ENCODE measurements at regions not wholly inside any gene's neighbourhood (a gene's known extent, or its start where the extent isn't known, plus 50 kb on each side); places are given as distances from the start of the nearest gene placed in this dataset.

- Mint-ChIP-seq H3K27ac (no peak overlapping the region), H3K36me3 (no peaks in the 10 kb centered on the region), H3K9me3 (no peaks in the 10 kb centered on the region)
- ATAC-seq: no peak
- DNase-seq (ENCODE audit: low spot score in 2 of 2): peak in 1 of 2 donors; percentile 8
Observed at GRCh38 chr4:11765849-11766453, 337.3 kb upstream of the HS3ST1 start.

- no peak for DNase-seq (ENCODE audit: low spot score in 2 of 2)
- Mint-ChIP-seq H3K36me3 (no peaks in the 10 kb centered on the region), H3K27ac (no peak overlapping the region), H3K9me3 (peaks cover 0 to 5% of the 10 kb centered on the region in 2 donors)
- no peak for ATAC-seq
Observed at GRCh38 chr4:11748164-11748872, 319.6 kb upstream of the HS3ST1 start.

- ATAC-seq (no peak), DNase-seq (ENCODE audit: low spot score in 2 of 2) (no peak)
- no peak overlapping the region for H3K27ac Mint-ChIP-seq
Observed at GRCh38 chr4:11746734-11747133, 318.0 kb upstream of the HS3ST1 start.

GRCh38 chr4:11743976-11744375 is 315.3 kb upstream of the HS3ST1 start:
- no peak for DNase-seq (ENCODE audit: low spot score in 2 of 2)
- ATAC-seq: no peak
- H3K36me3 Mint-ChIP-seq: no peaks in the 10 kb centered on the region
- H3K9me3 Mint-ChIP-seq: peaks cover 0 to 5% of the 10 kb centered on the region in 2 donors
- no peak overlapping the region for H3K27ac Mint-ChIP-seq

More at GRCh38 chr4:11746734-11747133, 318.0 kb upstream of the HS3ST1 start:
- H3K36me3 Mint-ChIP-seq: no peaks in the 10 kb centered on the region
- H3K9me3 Mint-ChIP-seq: peaks cover 0 to 5% of the 10 kb centered on the region in 2 donors

- no peak for ATAC-seq
- Mint-ChIP-seq H3K27ac (no peak overlapping the region), H3K36me3 (peaks cover 0 to 1% of the 10 kb centered on the region in 2 donors), H3K9me3 (peaks cover 0 to 5% of the 10 kb centered on the region in 2 donors)
- no peak for DNase-seq (ENCODE audit: low spot score in 2 of 2)
Observed at GRCh38 chr4:11743236-11743635, 314.5 kb upstream of the HS3ST1 start.

- H3K36me3 Mint-ChIP-seq: peaks cover 0 to 4% of the 10 kb centered on the region in 2 donors
- no peak overlapping the region for H3K27ac Mint-ChIP-seq
- no peak for DNase-seq (ENCODE audit: low spot score in 2 of 2)
- ATAC-seq: no peak
- H3K9me3 Mint-ChIP-seq: peaks cover 5 to 12% of the 10 kb centered on the region in 2 donors
Observed at GRCh38 chr4:11741190-11741652, 312.5 kb upstream of the HS3ST1 start.

- H3K36me3 Mint-ChIP-seq: peaks cover 0 to 4% of the 10 kb centered on the region in 2 donors
- no peak for ATAC-seq
- peaks cover 5 to 7% of the 10 kb centered on the region in 2 donors for H3K9me3 Mint-ChIP-seq
- DNase-seq (ENCODE audit: low spot score in 2 of 2): no peak
- H3K27ac Mint-ChIP-seq: no peak overlapping the region
Observed at GRCh38 chr4:11739992-11740391, 311.3 kb upstream of the HS3ST1 start.

GRCh38 chr4:11736978-11737377 is 308.3 kb upstream of the HS3ST1 start:
- H3K27ac Mint-ChIP-seq: no peak overlapping the region
- H3K36me3 Mint-ChIP-seq: peaks cover 0 to 4% of the 10 kb centered on the region in 2 donors

GRCh38 chr4:11735651-11736050 is 307.0 kb upstream of the HS3ST1 start:
- Mint-ChIP-seq H3K27ac (no peak overlapping the region), H3K9me3 (peaks cover 5 to 7% of the 10 kb centered on the region in 2 donors), H3K36me3 (peaks cover 0 to 4% of the 10 kb centered on the region in 2 donors)
- no peak for ATAC-seq
- DNase-seq (ENCODE audit: low spot score in 2 of 2): no peak

More at GRCh38 chr4:11736978-11737377, 308.3 kb upstream of the HS3ST1 start:
- peaks cover 5 to 7% of the 10 kb centered on the region in 2 donors for H3K9me3 Mint-ChIP-seq
- DNase-seq (ENCODE audit: low spot score in 2 of 2): no peak
- no peak for ATAC-seq

GRCh38 chr4:11732155-11732554 is 303.5 kb upstream of the HS3ST1 start:
- Mint-ChIP-seq H3K27ac (no peak overlapping the region), H3K36me3 (no peaks in the 10 kb centered on the region), H3K9me3 (peaks cover 0 to 3% of the 10 kb centered on the region in 2 donors)
- DNase-seq (ENCODE audit: low spot score in 2 of 2) (no peak), ATAC-seq (no peak)

GRCh38 chr4:11730545-11730944 is 301.9 kb upstream of the HS3ST1 start:
- ATAC-seq (no peak), DNase-seq (ENCODE audit: low spot score in 2 of 2) (no peak)
- Mint-ChIP-seq H3K36me3 (no peaks in the 10 kb centered on the region), H3K27ac (no peak overlapping the region), H3K9me3 (no peaks in the 10 kb centered on the region)

GRCh38 chr4:11729548-11729947 is 300.9 kb upstream of the HS3ST1 start:
- no peaks in the 10 kb centered on the region for H3K9me3 Mint-ChIP-seq
- ATAC-seq (no peak), DNase-seq (ENCODE audit: low spot score in 2 of 2) (no peak)
- H3K27ac Mint-ChIP-seq: no peak overlapping the region
- no peaks in the 10 kb centered on the region for H3K36me3 Mint-ChIP-seq

- Mint-ChIP-seq H3K27ac (no peak overlapping the region), H3K9me3 (no peaks in the 10 kb centered on the region), H3K36me3 (no peaks in the 10 kb centered on the region)
- DNase-seq (ENCODE audit: low spot score in 2 of 2) (no peak), ATAC-seq (no peak)
Observed at GRCh38 chr4:11727903-11728564, 299.3 kb upstream of the HS3ST1 start.

GRCh38 chr4:11724731-11725130 is 296.0 kb upstream of the HS3ST1 start:
- DNase-seq (ENCODE audit: low spot score in 2 of 2) (no peak), ATAC-seq (no peak)
- H3K27ac Mint-ChIP-seq: no peak overlapping the region
- no peaks in the 10 kb centered on the region for H3K36me3 Mint-ChIP-seq
- H3K9me3 Mint-ChIP-seq: no peaks in the 10 kb centered on the region

GRCh38 chr4:11722223-11722622 is 293.5 kb upstream of the HS3ST1 start:
- Mint-ChIP-seq H3K36me3 (no peaks in the 10 kb centered on the region), H3K9me3 (no peaks in the 10 kb centered on the region), H3K27ac (no peak overlapping the region)
- no peak for DNase-seq (ENCODE audit: low spot score in 2 of 2)
- ATAC-seq: no peak

GRCh38 chr4:11720292-11720691 is 291.6 kb upstream of the HS3ST1 start:
- Mint-ChIP-seq H3K36me3 (no peaks in the 10 kb centered on the region), H3K9me3 (no peaks in the 10 kb centered on the region), H3K27ac (no peak overlapping the region)
- DNase-seq (ENCODE audit: low spot score in 2 of 2) (no peak), ATAC-seq (no peak)

- Mint-ChIP-seq H3K36me3 (no peaks in the 10 kb centered on the region), H3K27ac (no peak overlapping the region), H3K9me3 (no peaks in the 10 kb centered on the region)
- no peak for ATAC-seq
- DNase-seq (ENCODE audit: low spot score in 2 of 2): no peak
Observed at GRCh38 chr4:11719879-11720278, 291.2 kb upstream of the HS3ST1 start.
